ENCODE measurements at regions not wholly inside any gene's neighbourhood (a gene's known extent, or its start where the extent isn't known, plus 50 kb on each side); places are given as distances from the start of the nearest gene placed in this dataset.

- Histone ChIP-seq H3K27ac (ENCODE audit: low read depth, low read length) (no peak overlapping the region), H3K9ac (ENCODE audit: low read depth in 1 of 3, low read length in 3 of 3) (no peak overlapping the region), H3K36me3 (ENCODE audit: control insufficient read depth in 3 of 3, insufficient read depth in 3 of 3, low read length in 3 of 3) (no peaks in the 10 kb centered on the region)
Observed at GRCh38 chr11:127640561-127641451, 640.2 kb upstream of the KIRREL3 start.

DNA sequence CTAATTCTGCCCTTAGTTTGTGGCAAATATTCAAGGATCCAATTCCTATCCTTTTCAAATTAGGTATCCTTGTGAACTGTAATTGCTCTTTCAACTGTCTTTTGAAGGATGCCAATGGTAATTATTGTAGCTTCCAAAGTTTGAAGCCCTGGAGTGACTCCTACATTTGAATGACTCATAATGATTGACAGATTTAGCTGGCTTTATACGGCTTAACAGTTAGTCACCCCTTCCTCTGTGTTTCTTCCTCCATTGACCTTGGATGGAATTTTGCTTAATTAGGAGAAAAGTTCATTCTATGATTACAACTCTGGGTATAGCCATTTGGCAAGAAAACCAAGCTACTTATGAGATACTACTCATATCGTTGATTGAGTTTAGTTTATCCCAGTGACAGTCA, 639.3 kb upstream of the KIRREL3 start:
- Histone ChIP-seq H3K9me3 (ENCODE audit: control insufficient read depth in 3 of 3, low read length in 3 of 3) (no peaks in the 10 kb centered on the region), H3K27me3 (ENCODE audit: control insufficient read depth in 3 of 3, insufficient read depth in 3 of 3, low read length in 3 of 3) (no peaks in the 10 kb centered on the region), H3K27ac (ENCODE audit: low read depth, low read length) (no peak overlapping the region), H3K4me1 (ENCODE audit: control insufficient read depth in 3 of 3, insufficient read depth in 3 of 3, low read length in 3 of 3) (peaks cover 0 to 3% (median 0%) of the 10 kb centered on the region in 3 donors), H3K4me3 (ENCODE audit: low read length in 3 of 3) (no peak overlapping the region), H3K9ac (ENCODE audit: low read depth in 1 of 3, low read length in 3 of 3) (no peak overlapping the region), H3K36me3 (ENCODE audit: control insufficient read depth in 3 of 3, insufficient read depth in 3 of 3, low read length in 3 of 3) (no peaks in the 10 kb centered on the region)

More at GRCh38 chr11:127640561-127641451, 640.2 kb upstream of the KIRREL3 start:
- H3K27me3 ChIP-seq (ENCODE audit: control insufficient read depth in 3 of 3, insufficient read depth in 3 of 3, low read length in 3 of 3), result no peaks in the 10 kb centered on the region
- no peak overlapping the region for H3K4me3 ChIP-seq (ENCODE audit: low read length in 3 of 3)
- H3K4me1 ChIP-seq (ENCODE audit: control insufficient read depth in 3 of 3, insufficient read depth in 3 of 3, low read length in 3 of 3), result peaks cover 0 to 3% (median 0%) of the 10 kb centered on the region in 3 donors
- H3K9me3 ChIP-seq (ENCODE audit: control insufficient read depth in 3 of 3, low read length in 3 of 3), result no peaks in the 10 kb centered on the region

DNA sequence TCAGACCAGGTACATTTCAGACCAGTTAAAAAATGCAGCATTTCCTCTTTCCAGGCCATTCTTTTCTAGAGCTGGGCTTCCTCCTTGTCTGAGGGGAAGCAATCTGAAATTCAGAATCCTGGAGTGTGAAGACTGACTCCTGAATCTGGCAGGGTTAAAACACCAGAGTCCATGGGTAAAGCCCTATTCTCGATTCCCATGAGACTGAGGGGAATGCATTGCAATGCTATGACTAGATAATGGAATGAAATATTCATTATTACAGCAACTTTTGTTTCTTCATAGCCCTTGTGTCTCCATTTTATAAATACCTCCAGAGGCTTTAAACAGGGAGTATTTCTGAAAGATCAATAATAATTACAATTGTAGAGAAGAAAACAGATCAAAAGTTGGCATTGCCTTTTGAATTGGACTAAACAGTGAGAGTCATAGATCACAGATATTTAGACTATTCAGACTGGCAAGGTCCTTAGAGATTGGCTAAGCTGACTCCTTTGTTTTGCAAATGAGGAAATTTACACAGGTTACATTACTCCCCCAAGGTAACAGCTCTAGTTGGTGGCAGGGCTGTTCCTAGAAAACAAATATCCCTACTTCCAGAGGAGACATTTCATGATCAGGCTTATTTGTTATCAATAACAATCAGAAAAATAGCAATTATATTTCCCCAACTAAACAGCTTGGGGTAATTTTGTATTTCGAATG, 632.6 kb upstream of the KIRREL3 start:
- Histone ChIP-seq H3K9ac (ENCODE audit: low read depth in 1 of 3, low read length in 3 of 3) (no peak overlapping the region), H3K27me3 (ENCODE audit: control insufficient read depth in 3 of 3, insufficient read depth in 3 of 3, low read length in 3 of 3) (no peaks in the 10 kb centered on the region), H3K36me3 (ENCODE audit: control insufficient read depth in 3 of 3, insufficient read depth in 3 of 3, low read length in 3 of 3) (no peaks in the 10 kb centered on the region), H3K9me3 (ENCODE audit: control insufficient read depth in 3 of 3, low read length in 3 of 3) (no peaks in the 10 kb centered on the region), H3K4me3 (ENCODE audit: low read length in 3 of 3) (no peak overlapping the region), H3K4me1 (ENCODE audit: control insufficient read depth in 3 of 3, insufficient read depth in 3 of 3, low read length in 3 of 3) (peaks cover 0 to 2% (median 0%) of the 10 kb centered on the region in 3 donors), H3K27ac (ENCODE audit: low read depth, low read length) (no peak overlapping the region)

GRCh38 chr11:127632546-127632945, 632.0 kb upstream of the KIRREL3 start:
- Histone ChIP-seq H3K4me3 (ENCODE audit: low read length in 3 of 3) (no peak overlapping the region), H3K4me1 (ENCODE audit: control insufficient read depth in 3 of 3, insufficient read depth in 3 of 3, low read length in 3 of 3) (peaks cover 0 to 3% (median 0%) of the 10 kb centered on the region in 3 donors)

GRCh38 chr11:127631974-127632373, 631.4 kb upstream of the KIRREL3 start:
- H3K4me3 ChIP-seq (ENCODE audit: low read length in 3 of 3), result no peak overlapping the region
- no peaks in the 10 kb centered on the region for H3K9me3 ChIP-seq (ENCODE audit: control insufficient read depth in 3 of 3, low read length in 3 of 3)
- no peak overlapping the region for H3K9ac ChIP-seq (ENCODE audit: low read depth in 1 of 3, low read length in 3 of 3)

More at GRCh38 chr11:127632546-127632945, 632.0 kb upstream of the KIRREL3 start:
- H3K9me3 ChIP-seq (ENCODE audit: control insufficient read depth in 3 of 3, low read length in 3 of 3), result no peaks in the 10 kb centered on the region
- no peak overlapping the region for H3K9ac ChIP-seq (ENCODE audit: low read depth in 1 of 3, low read length in 3 of 3)
- H3K27me3 ChIP-seq (ENCODE audit: control insufficient read depth in 3 of 3, insufficient read depth in 3 of 3, low read length in 3 of 3), result no peaks in the 10 kb centered on the region
- no peak overlapping the region for H3K27ac ChIP-seq (ENCODE audit: low read depth, low read length)
- H3K36me3 ChIP-seq (ENCODE audit: control insufficient read depth in 3 of 3, insufficient read depth in 3 of 3, low read length in 3 of 3), result no peaks in the 10 kb centered on the region

DNA sequence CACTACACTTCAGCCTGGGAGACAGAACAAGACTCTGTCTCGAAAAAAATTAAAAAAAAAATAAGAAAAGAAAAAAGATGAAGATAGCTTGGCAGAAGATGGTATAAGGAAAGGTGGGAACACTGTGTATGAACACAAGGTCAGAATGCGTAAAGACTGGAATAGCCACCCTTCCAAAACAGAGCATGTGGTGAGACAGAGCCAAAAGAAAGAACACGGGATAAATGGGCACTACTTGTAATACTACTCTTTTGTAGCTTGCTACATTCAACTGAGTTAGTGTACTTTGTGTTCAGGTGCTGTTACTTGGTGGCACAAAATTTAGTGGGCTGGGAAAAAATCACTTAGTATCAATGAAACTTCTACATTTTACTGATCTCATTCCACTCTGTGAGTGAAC, 628.6 kb upstream of the KIRREL3 start:
- Histone ChIP-seq H3K4me3 (ENCODE audit: low read length in 3 of 3) (no peak overlapping the region), H3K36me3 (ENCODE audit: control insufficient read depth in 3 of 3, insufficient read depth in 3 of 3, low read length in 3 of 3) (no peaks in the 10 kb centered on the region)

More at GRCh38 chr11:127631974-127632373, 631.4 kb upstream of the KIRREL3 start:
- Histone ChIP-seq H3K27me3 (ENCODE audit: control insufficient read depth in 3 of 3, insufficient read depth in 3 of 3, low read length in 3 of 3) (no peaks in the 10 kb centered on the region), H3K27ac (ENCODE audit: low read depth, low read length) (no peak overlapping the region), H3K4me1 (ENCODE audit: control insufficient read depth in 3 of 3, insufficient read depth in 3 of 3, low read length in 3 of 3) (peaks cover 0 to 3% (median 0%) of the 10 kb centered on the region in 3 donors), H3K36me3 (ENCODE audit: control insufficient read depth in 3 of 3, insufficient read depth in 3 of 3, low read length in 3 of 3) (no peaks in the 10 kb centered on the region)

GRCh38 chr11:127628458-127628785, 627.9 kb upstream of the KIRREL3 start:
- Histone ChIP-seq H3K27ac (ENCODE audit: low read depth, low read length) (peak overlapping the region; percentile 6), H3K27me3 (ENCODE audit: control insufficient read depth in 3 of 3, insufficient read depth in 3 of 3, low read length in 3 of 3) (no peaks in the 10 kb centered on the region), H3K36me3 (ENCODE audit: control insufficient read depth in 3 of 3, insufficient read depth in 3 of 3, low read length in 3 of 3) (no peaks in the 10 kb centered on the region)

More for the DNA sequence above, 628.6 kb upstream of the KIRREL3 start:
- H3K27me3 ChIP-seq (ENCODE audit: control insufficient read depth in 3 of 3, insufficient read depth in 3 of 3, low read length in 3 of 3), result no peaks in the 10 kb centered on the region
- no peak overlapping the region for H3K27ac ChIP-seq (ENCODE audit: low read depth, low read length)
- no peak overlapping the region for H3K9ac ChIP-seq (ENCODE audit: low read depth in 1 of 3, low read length in 3 of 3)
- no peaks in the 10 kb centered on the region for H3K9me3 ChIP-seq (ENCODE audit: control insufficient read depth in 3 of 3, low read length in 3 of 3)
- peaks cover 0 to 3% (median 0%) of the 10 kb centered on the region in 3 donors for H3K4me1 ChIP-seq (ENCODE audit: control insufficient read depth in 3 of 3, insufficient read depth in 3 of 3, low read length in 3 of 3)

GRCh38 chr11:127627629-127628457, 627.3 kb upstream of the KIRREL3 start:
- Histone ChIP-seq H3K27ac (ENCODE audit: low read depth, low read length) (peak overlapping the region; percentile 6), H3K9ac (ENCODE audit: low read depth in 1 of 3, low read length in 3 of 3) (no peak overlapping the region)

More at GRCh38 chr11:127628458-127628785, 627.9 kb upstream of the KIRREL3 start:
- H3K4me1 ChIP-seq (ENCODE audit: control insufficient read depth in 3 of 3, insufficient read depth in 3 of 3, low read length in 3 of 3), result peaks cover 0 to 3% (median 0%) of the 10 kb centered on the region in 3 donors
- no peak overlapping the region for H3K9ac ChIP-seq (ENCODE audit: low read depth in 1 of 3, low read length in 3 of 3)
- no peaks in the 10 kb centered on the region for H3K9me3 ChIP-seq (ENCODE audit: control insufficient read depth in 3 of 3, low read length in 3 of 3)
- peak overlapping the region in 2 of 3 donors; percentile 1 to 16 for H3K4me3 ChIP-seq (ENCODE audit: low read length in 3 of 3)

GRCh38 chr11:127627204-127627603, 626.6 kb upstream of the KIRREL3 start:
- H3K27ac ChIP-seq (ENCODE audit: low read depth, low read length), result no peak overlapping the region
- no peak overlapping the region for H3K9ac ChIP-seq (ENCODE audit: low read depth in 1 of 3, low read length in 3 of 3)
- H3K9me3 ChIP-seq (ENCODE audit: control insufficient read depth in 3 of 3, low read length in 3 of 3), result no peaks in the 10 kb centered on the region
- no peak overlapping the region for H3K4me3 ChIP-seq (ENCODE audit: low read length in 3 of 3)
- H3K27me3 ChIP-seq (ENCODE audit: control insufficient read depth in 3 of 3, insufficient read depth in 3 of 3, low read length in 3 of 3), result no peaks in the 10 kb centered on the region
- H3K4me1 ChIP-seq (ENCODE audit: control insufficient read depth in 3 of 3, insufficient read depth in 3 of 3, low read length in 3 of 3), result peaks cover 0 to 3% (median 0%) of the 10 kb centered on the region in 3 donors
- no peaks in the 10 kb centered on the region for H3K36me3 ChIP-seq (ENCODE audit: control insufficient read depth in 3 of 3, insufficient read depth in 3 of 3, low read length in 3 of 3)

More at GRCh38 chr11:127627629-127628457, 627.3 kb upstream of the KIRREL3 start:
- peaks cover 0 to 3% (median 0%) of the 10 kb centered on the region in 3 donors for H3K4me1 ChIP-seq (ENCODE audit: control insufficient read depth in 3 of 3, insufficient read depth in 3 of 3, low read length in 3 of 3)
- H3K27me3 ChIP-seq (ENCODE audit: control insufficient read depth in 3 of 3, insufficient read depth in 3 of 3, low read length in 3 of 3), result no peaks in the 10 kb centered on the region
- no peaks in the 10 kb centered on the region for H3K9me3 ChIP-seq (ENCODE audit: control insufficient read depth in 3 of 3, low read length in 3 of 3)
- H3K4me3 ChIP-seq (ENCODE audit: low read length in 3 of 3), result peak overlapping the region in 2 of 3 donors; percentile 1 to 16
- H3K36me3 ChIP-seq (ENCODE audit: control insufficient read depth in 3 of 3, insufficient read depth in 3 of 3, low read length in 3 of 3), result no peaks in the 10 kb centered on the region
